ENCODE measurements at regions not wholly inside any gene's neighbourhood (a gene's known extent, or its start where the extent isn't known, plus 50 kb on each side); places are given as distances from the start of the nearest gene placed in this dataset.

GRCh38 chrX:122512561-122513072, 671.5 kb upstream of the GRIA3 start:
- TF ChIP-seq POLR2AphosphoS5 (IDR thresholded peaks at IDR 0.05; ENCODE audit: low read depth, low read length) (no peak), POLR2A (IDR thresholded peaks at IDR 0.05; ENCODE audit: low read depth, low read length) (no peak), TAF1 (IDR thresholded peaks at IDR 0.05; ENCODE audit: low read depth, low read length) (no peak), SPI1 (IDR thresholded peaks at IDR 0.05; ENCODE audit: low read depth, low read length) (no peak), POU2F2 (IDR thresholded peaks at IDR 0.05; ENCODE audit: low read depth, low read length) (no peak), PAX5 (IDR thresholded peaks at IDR 0.05; ENCODE audit: insufficient read depth, low read length, severe bottlenecking) (no peak)
